Suprapubic skin (tissue), 4 donors: ENCODE measurements at regions not wholly inside any gene's neighbourhood (a gene's known extent, or its start where the extent isn't known, plus 50 kb on each side); places are given as distances from the start of the nearest gene placed in this dataset.
A peak's percentile ranks its signal among the peaks of the same experiment; 100 is the strongest.

Experiments
- DNase-seq, 2 donors: peaks; one replicate each; pipeline ENCODE4 v3.0.0-alpha.2; 2019; ENCODE audit warnings: low spot score in 2 of 2
- H3K27ac ChIP-seq: fragments of 200-600 bp; sonication (generic); one replicate; pipeline ENCODE4 v1.5.1; 2019
- H3K27me3 ChIP-seq: fragments of 200-600 bp; sonication (generic); one replicate; pipeline ENCODE4 v1.5.1; 2019
- H3K36me3 ChIP-seq: fragments of 200-600 bp; sonication (generic); one replicate; pipeline ENCODE4 v1.5.1; 2019
- H3K4me1 ChIP-seq: fragments of 200-600 bp; sonication (generic); one replicate; pipeline ENCODE4 v1.5.1; 2019
- H3K4me3 ChIP-seq: fragments of 200-600 bp; sonication (generic); one replicate; pipeline ENCODE4 v1.5.1; 2019; ENCODE audit warnings: mild to moderate bottlenecking
- H3K9me3 ChIP-seq: fragments of 200-600 bp; sonication (generic); one replicate; pipeline ENCODE4 v1.5.1; 2019
- EP300 ChIP-seq: sonication (generic); formaldehyde crosslinking; IDR thresholded peaks from one replicate; pipeline ENCODE4 v1.6.1; 2017; ENCODE audit warnings: antibody characterized with exemption
- POLR2A ChIP-seq, 2 donors: fragments of 450-650 bp; IDR thresholded peaks; one replicate each; pipeline ENCODE4 v1.6.1; 2017; ENCODE audit warnings: antibody characterized with exemption in 2 of 2, mild to moderate bottlenecking in 2 of 2, moderate library complexity in 2 of 2
- POLR2AphosphoS5 ChIP-seq, 3 donors: sonication (generic); formaldehyde crosslinking; IDR thresholded peaks; one replicate each; pipeline ENCODE4 v1.6.1; 2017; ENCODE audit warnings: antibody characterized with exemption in 3 of 3
- WGBS: methylation state at CpG from one replicate; pipeline ENCODE4 v1.1.5; 2018; 5-methylcytosine and 5-hydroxymethylcytosine counted together
- TF ChIP-seq, protein P1 (sequence below), 2 donors: fragments of 200-600 bp in 1 of 2; fragments of 450-650 bp in 1 of 2; sonication (generic) in 1 of 2; IDR thresholded peaks; one replicate each; pipeline ENCODE4 v1.5.1; 2016 to 2019; ENCODE audit warnings: antibody characterized with exemption in 2 of 2, mild to moderate bottlenecking in 1 of 2, moderate library complexity in 1 of 2

DNA sequence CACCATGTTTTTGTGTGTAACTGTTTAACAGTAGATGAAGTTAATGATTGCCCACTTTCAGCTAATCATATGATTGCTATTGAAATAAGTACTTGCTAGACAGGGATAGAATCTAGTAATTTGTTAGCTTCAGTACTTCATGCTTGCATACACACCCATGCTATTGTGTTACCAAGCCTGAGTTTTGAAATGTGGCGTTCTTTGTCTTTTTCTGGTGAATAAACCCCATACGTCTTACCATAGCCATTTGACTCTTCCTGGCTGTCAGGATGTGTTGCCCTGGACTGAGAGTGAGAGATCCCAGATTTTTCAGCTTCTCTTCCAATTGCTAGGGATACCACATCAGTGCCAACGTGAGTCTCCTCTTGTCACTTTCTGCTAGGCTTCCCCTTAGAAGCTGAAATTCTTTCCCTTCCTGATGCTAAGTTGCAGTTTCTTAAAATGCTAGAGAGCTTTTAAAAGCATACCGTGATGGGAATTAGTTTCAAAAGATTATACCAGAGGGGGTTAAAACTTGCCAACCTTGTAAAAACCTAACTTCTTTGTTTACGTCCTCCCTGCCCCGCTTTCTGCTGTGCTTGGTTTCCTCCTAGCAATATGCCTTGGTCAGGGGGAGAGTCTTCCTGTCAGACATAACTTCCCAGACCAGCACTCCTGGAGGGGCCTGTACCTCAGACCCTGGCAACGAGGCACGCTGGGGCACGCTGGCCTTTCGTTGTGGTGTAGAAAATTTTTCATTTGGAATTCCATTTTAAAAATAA, 62.9 kb upstream of the ULK4 start:
- no peak for DNase-seq
- peaks cover 64% of the 10 kb centered on the region for H3K4me1 ChIP-seq

DNA sequence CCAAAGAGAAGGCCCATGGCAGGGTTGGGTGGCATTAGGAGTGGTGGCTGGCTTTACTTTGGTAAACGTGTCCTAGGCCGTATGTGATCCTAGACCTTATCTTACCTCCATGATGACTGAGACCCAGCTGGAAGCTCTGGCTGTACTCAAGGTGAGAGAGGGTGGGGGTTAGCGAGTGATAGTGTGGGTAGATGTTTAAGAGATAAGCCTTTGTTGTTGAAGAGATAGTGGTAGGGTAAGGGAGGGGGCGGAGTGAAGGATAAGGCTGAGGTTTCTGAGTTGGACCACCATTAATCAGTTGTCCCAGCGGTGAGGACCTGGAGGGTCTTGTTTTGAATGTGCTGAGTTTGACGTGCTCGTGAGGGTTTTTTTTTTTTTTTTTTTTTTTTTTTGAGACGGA, 61.5 kb upstream of the ULK4 start:
- 85% methylated on average over 8 of the region's 8 CpGs for WGBS
- no peaks in the 10 kb centered on the region for H3K27me3 ChIP-seq
- H3K36me3 ChIP-seq = no peaks in the 10 kb centered on the region
- TF ChIP-seq, protein P1, sequence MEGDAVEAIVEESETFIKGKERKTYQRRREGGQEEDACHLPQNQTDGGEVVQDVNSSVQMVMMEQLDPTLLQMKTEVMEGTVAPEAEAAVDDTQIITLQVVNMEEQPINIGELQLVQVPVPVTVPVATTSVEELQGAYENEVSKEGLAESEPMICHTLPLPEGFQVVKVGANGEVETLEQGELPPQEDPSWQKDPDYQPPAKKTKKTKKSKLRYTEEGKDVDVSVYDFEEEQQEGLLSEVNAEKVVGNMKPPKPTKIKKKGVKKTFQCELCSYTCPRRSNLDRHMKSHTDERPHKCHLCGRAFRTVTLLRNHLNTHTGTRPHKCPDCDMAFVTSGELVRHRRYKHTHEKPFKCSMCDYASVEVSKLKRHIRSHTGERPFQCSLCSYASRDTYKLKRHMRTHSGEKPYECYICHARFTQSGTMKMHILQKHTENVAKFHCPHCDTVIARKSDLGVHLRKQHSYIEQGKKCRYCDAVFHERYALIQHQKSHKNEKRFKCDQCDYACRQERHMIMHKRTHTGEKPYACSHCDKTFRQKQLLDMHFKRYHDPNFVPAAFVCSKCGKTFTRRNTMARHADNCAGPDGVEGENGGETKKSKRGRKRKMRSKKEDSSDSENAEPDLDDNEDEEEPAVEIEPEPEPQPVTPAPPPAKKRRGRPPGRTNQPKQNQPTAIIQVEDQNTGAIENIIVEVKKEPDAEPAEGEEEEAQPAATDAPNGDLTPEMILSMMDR (IDR thresholded peaks at IDR 0.05) = no peak
- no peak for TF ChIP-seq POLR2AphosphoS5 (IDR thresholded peaks at IDR 0.05)
- TF ChIP-seq POLR2A (IDR thresholded peaks at IDR 0.05) = no peak
- no peak for TF ChIP-seq EP300
- H3K9me3 ChIP-seq = no peaks in the 10 kb centered on the region
- no peak overlapping the region for H3K27ac ChIP-seq
- H3K4me1 ChIP-seq = peaks cover 74% of the 10 kb centered on the region
- no peak for DNase-seq
- no peak overlapping the region for H3K4me3 ChIP-seq

More for the DNA sequence above, 62.9 kb upstream of the ULK4 start:
- no peaks in the 10 kb centered on the region for H3K36me3 ChIP-seq
- no peaks in the 10 kb centered on the region for H3K27me3 ChIP-seq
- H3K9me3 ChIP-seq = no peaks in the 10 kb centered on the region
- no peak overlapping the region for H3K4me3 ChIP-seq
- TF ChIP-seq, protein P1 (IDR thresholded peaks at IDR 0.05) = no peak
- peak overlapping the region; percentile 70 for H3K27ac ChIP-seq
- WGBS = 24% methylated on average over 10 of the region's 10 CpGs

DNA sequence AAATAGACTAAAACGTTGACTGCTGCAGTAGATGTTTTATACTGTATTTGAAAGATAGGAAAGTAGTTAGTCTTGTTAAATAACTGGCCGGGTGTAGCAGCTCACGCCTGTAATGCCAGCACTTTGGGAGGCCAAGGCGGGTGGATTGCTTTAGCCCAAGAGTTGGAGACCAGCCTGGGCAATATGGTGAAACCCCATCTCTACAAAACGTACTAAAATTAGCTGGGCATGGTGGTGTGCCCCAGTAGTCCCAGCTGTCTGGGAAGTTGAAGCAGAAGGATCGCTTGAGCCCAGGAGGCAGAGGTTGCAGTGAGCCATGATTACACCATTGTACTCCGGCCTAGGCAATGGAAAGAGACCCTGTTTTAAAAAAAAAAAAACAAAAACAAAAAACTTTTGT, 60.5 kb upstream of the ULK4 start:
- no peak overlapping the region for H3K27ac ChIP-seq
- H3K4me1 ChIP-seq = peaks cover 74% of the 10 kb centered on the region
- H3K4me3 ChIP-seq = no peak overlapping the region
- no peaks in the 10 kb centered on the region for H3K27me3 ChIP-seq
- WGBS = 61% methylated on average over 7 of the region's 7 CpGs
- no peaks in the 10 kb centered on the region for H3K9me3 ChIP-seq
- no peaks in the 10 kb centered on the region for H3K36me3 ChIP-seq
- TF ChIP-seq POLR2A (IDR thresholded peaks at IDR 0.05) = no peak
- TF ChIP-seq, protein P1 (IDR thresholded peaks at IDR 0.05) = no peak
- no peak for TF ChIP-seq EP300
- TF ChIP-seq POLR2AphosphoS5 (IDR thresholded peaks at IDR 0.05) = no peak
- DNase-seq = no peak

DNA sequence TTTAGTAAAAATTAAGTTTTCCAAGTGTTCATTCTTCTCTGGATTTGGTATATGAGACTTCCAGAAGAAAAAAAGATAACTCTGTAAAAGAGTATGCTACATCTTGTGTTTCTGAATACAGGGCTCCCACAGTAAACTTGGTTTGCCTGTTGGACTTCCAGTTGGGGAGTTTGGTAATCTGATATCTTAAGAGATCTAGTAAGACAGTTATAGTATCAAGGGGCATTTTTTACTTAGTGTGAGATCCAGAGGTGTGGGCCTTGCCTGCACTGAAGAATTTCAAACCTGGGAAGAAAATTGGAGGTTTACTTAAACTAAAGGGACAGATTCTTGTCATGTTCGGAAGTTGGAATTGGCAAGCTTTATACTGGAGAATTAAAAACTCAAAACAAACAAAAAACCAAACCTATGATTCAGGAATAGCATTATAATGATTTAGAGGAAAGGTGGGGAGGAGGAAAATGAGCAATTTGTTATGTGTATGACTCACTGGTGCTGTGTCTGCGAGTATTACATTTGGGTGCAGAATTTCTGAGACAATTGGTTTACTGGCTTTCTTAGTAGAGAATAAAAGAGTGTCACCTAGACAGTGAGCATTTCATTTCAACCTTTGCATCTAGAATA, 58.9 kb upstream of the ULK4 start:
- Histone ChIP-seq H3K4me1 (peaks cover 64% of the 10 kb centered on the region), H3K27me3 (no peaks in the 10 kb centered on the region), H3K9me3 (no peaks in the 10 kb centered on the region), H3K36me3 (no peaks in the 10 kb centered on the region), H3K27ac (no peak overlapping the region), H3K4me3 (no peak overlapping the region)
- TF ChIP-seq, protein P1 (IDR thresholded peaks at IDR 0.05) = no peak
- no peak for TF ChIP-seq POLR2AphosphoS5 (IDR thresholded peaks at IDR 0.05)
- DNase-seq = no peak
- 22% methylated on average over 2 of the region's 2 CpGs for WGBS

DNA sequence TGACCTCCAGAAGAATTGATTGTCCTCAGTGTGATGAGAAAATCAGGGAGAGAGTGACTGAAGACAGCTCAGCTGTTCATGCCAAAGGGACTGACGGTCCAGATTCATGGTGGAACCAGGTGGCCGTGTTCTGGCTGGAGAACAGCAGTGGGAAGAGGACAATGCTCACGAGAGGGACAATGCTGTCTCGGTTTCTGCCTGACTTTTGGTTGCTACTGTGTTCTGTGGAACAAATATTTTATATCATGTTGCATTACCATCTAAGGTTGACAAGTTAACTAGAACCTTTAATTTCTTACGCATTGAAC, 58.0 kb upstream of the ULK4 start:
- Histone ChIP-seq H3K4me3 (no peak overlapping the region), H3K4me1 (peaks cover 63% of the 10 kb centered on the region)
- WGBS = 90% methylated on average over 5 of the region's 5 CpGs

More for the DNA sequence above, 58.0 kb upstream of the ULK4 start:
- Histone ChIP-seq H3K27me3 (no peaks in the 10 kb centered on the region), H3K27ac (no peak overlapping the region), H3K9me3 (no peaks in the 10 kb centered on the region), H3K36me3 (no peaks in the 10 kb centered on the region)
- no peak for TF ChIP-seq POLR2AphosphoS5 (IDR thresholded peaks at IDR 0.05)
- TF ChIP-seq EP300 = no peak
- TF ChIP-seq, protein P1 (IDR thresholded peaks at IDR 0.05) = no peak
- no peak for TF ChIP-seq POLR2A (IDR thresholded peaks at IDR 0.05)
- peak in 1 of 2 donors; percentile 20 for DNase-seq
